B cell (primary cell): ENCODE measurements at regions not wholly inside any gene's neighbourhood (a gene's known extent, or its start where the extent isn't known, plus 50 kb on each side); places are given as distances from the start of the nearest gene placed in this dataset.

ENCODE experiments used
- ATAC-seq: fragments of 200-7000 bp; cut with Tn5 transposase; one replicate; pipeline ENCODE4 v1.10.0; 2021; ENCODE audit warnings: low read depth, mild to moderate bottlenecking, moderate number of reproducible peaks, moderate library complexity
- CTCF ChIA-PET: fragments of 350-600 bp; sonication (Branson Sonifier 250); formaldehyde crosslinking; loops from one replicate; lab custom pipeline; 2021; ENCODE audit warnings: antibody characterized with exemption, inconsistent platforms; lab: Charles Lee
- POLR2A ChIA-PET: fragments of 350-600 bp; sonication (Branson Sonifier 250); formaldehyde crosslinking; loops from one replicate; lab custom pipeline; 2021; ENCODE audit warnings: antibody characterized with exemption; lab: Charles Lee
- DNase-seq: peaks from one replicate; pipeline ENCODE4 v3.0.0; 2013
- H2AFZ ChIP-seq: 2 replicates; pipeline ENCODE4 v1.6.1; 2012; ENCODE audit warnings: mild to moderate bottlenecking, low read depth, low read length; ENCODE audit not compliant: insufficient read depth, poor library complexity, severe bottlenecking
- H3K27ac ChIP-seq, 2 donors: 1 replicate in 1 of 2; 2 replicates in 1 of 2; pipeline ENCODE4 v1.5.1; 2012 to 2013; ENCODE audit warnings: low read length in 2 of 2, mild to moderate bottlenecking in 2 of 2, moderate library complexity in 1 of 2
- H3K27me3 ChIP-seq, 4 experiments: fragments of 200-600 bp in 1 of 4; sonication (generic) in 1 of 4; replicated peaks in 1 of 4; 1 replicate in 2 of 4; 2 replicates in 2 of 4; pipeline versions ENCODE4 v1.6.1 to v1.7.0; 2013 to 2016; ENCODE audit warnings: low read length in 3 of 4, mild to moderate bottlenecking in 2 of 4, mixed read lengths in 1 of 4, moderate library complexity in 1 of 4; ENCODE audit not compliant: insufficient read depth in 4 of 4, control insufficient read depth in 3 of 4; ENCODE audit errors: control extremely low read depth in 1 of 4
- H3K36me3 ChIP-seq, 2 experiments: replicated peaks in 1 of 2; 1 replicate in 1 of 2; 2 replicates in 1 of 2; pipeline versions ENCODE4 v1.6.1 to v1.7.1; 2013; ENCODE audit warnings: low read length in 1 of 2; ENCODE audit not compliant: insufficient read depth in 2 of 2, control insufficient read depth in 1 of 2; ENCODE audit errors: control extremely low read depth in 1 of 2, extremely low read depth in 1 of 2
- H3K4me1 ChIP-seq, 2 donors: fragments of 200-600 bp in 1 of 2; sonication (generic) in 1 of 2; 1 replicate in 1 of 2; 2 replicates in 1 of 2; pipeline versions ENCODE4 v1.5.1 to v1.6.1; 2013 to 2017; ENCODE audit warnings: low read length in 2 of 2; ENCODE audit not compliant: control insufficient read depth in 2 of 2, insufficient read depth in 2 of 2
- H3K4me2 ChIP-seq: replicated peaks from 2 replicates; pipeline ENCODE3; 2012; ENCODE audit warnings: mild to moderate bottlenecking, low read depth, low read length; ENCODE audit not compliant: poor library complexity, severe bottlenecking
- H3K4me3 ChIP-seq, 5 experiments: fragments of 200-600 bp in 1 of 5; sonication (generic) in 1 of 5; 1 replicate in 3 of 5; 2 replicates in 2 of 5; pipeline versions ENCODE4 v1.5.1 to v1.7.0; 2011 to 2016; ENCODE audit warnings: low read length in 4 of 5, mild to moderate bottlenecking in 4 of 5, low read depth in 2 of 5, control low read depth in 1 of 5, moderate library complexity in 1 of 5; ENCODE audit not compliant: insufficient read depth in 1 of 5; ENCODE audit errors: control extremely low read depth in 1 of 5, extremely low read depth in 1 of 5
- H3K79me2 ChIP-seq: fragments of 200-600 bp; sonication (generic); one replicate; pipeline ENCODE4 v1.6.0; 2016; ENCODE audit warnings: low read length; ENCODE audit not compliant: control insufficient read depth, insufficient read depth
- H3K9ac ChIP-seq: fragments of 200-600 bp; sonication (generic); 2 replicates; pipeline ENCODE4 v1.6.1; 2017; ENCODE audit warnings: mild to moderate bottlenecking, low read length, moderate library complexity
- H3K9me3 ChIP-seq, 3 donors: one replicate each; pipeline versions ENCODE4 v1.6.1 to v1.7.1; 2013; ENCODE audit warnings: low read length in 2 of 3; ENCODE audit not compliant: control insufficient read depth in 2 of 3, insufficient read depth in 1 of 3; ENCODE audit errors: control extremely low read depth in 1 of 3
- H4K20me1 ChIP-seq: 2 replicates; pipeline ENCODE4 v1.6.0; 2012; ENCODE audit warnings: mild to moderate bottlenecking, low read length; ENCODE audit not compliant: insufficient read depth, control insufficient read depth, poor library complexity, severe bottlenecking
- H3K27ac Mint-ChIP-seq: one replicate; pipeline ENCODE4 v1.8.0; 2021; ENCODE audit warnings: mixed read lengths
- H3K27me3 Mint-ChIP-seq: one replicate; pipeline ENCODE4 v1.8.0; 2021; ENCODE audit warnings: mixed read lengths
- H3K4me1 Mint-ChIP-seq: one replicate; pipeline ENCODE4 v1.8.0; 2021; ENCODE audit warnings: mixed read lengths
- H3K4me3 Mint-ChIP-seq: one replicate; pipeline ENCODE4 v1.8.0; 2021; ENCODE audit warnings: mixed read lengths
- H3K9me3 Mint-ChIP-seq: one replicate; pipeline ENCODE4 v1.8.0; 2022; ENCODE audit warnings: mixed read lengths; ENCODE audit not compliant: insufficient read depth
- CTCF ChIP-seq: fragments of 200-600 bp; IDR thresholded peaks from one replicate; pipeline ENCODE4 v1.8.0; 2022; ENCODE audit warnings: antibody characterized with exemption, mild to moderate bottlenecking
- EZH2 ChIP-seq: IDR thresholded peaks from 2 replicates; pipeline ENCODE4 v1.6.1; 2012; ENCODE audit warnings: borderline replicate concordance, low read depth, mild to moderate bottlenecking, moderate library complexity, low read length; ENCODE audit not compliant: insufficient read depth, poor library complexity, severe bottlenecking
- whole genome bisulfite sequencing: methylation state at CpG from one replicate; pipeline ENCODE4 v1.1.5; 2013; ENCODE audit warnings: missing lambda C conversion rate; ENCODE audit not compliant: insufficient coverage; 5-methylcytosine and 5-hydroxymethylcytosine counted together
- intact Hi-C: fragments of 100-400 bp; cut with micrococcal nuclease; formaldehyde crosslinking; loops from one replicate; pipeline ENCODE4 v1.10.0; 2022

GRCh38 chr9:29069376-29069775, 1496.1 kb upstream of the C9orf72 start:
- Mint-ChIP-seq H3K9me3 (no peaks in the 10 kb centered on the region), H3K27me3 (no peaks in the 10 kb centered on the region), H3K4me1 (no peaks in the 10 kb centered on the region), H3K27ac (no peak overlapping the region), H3K4me3 (no peak overlapping the region)
- TF ChIP-seq CTCF = no peak
- no peak for TF ChIP-seq EZH2
- Histone ChIP-seq H4K20me1 (no peaks in the 10 kb centered on the region), H3K79me2 (no peaks in the 10 kb centered on the region), H3K4me1 (no peaks in the 10 kb centered on the region), H3K27ac (no peak overlapping the region), H3K4me2 (no peak overlapping the region), H3K27me3 (no peaks in the 10 kb centered on the region), H2AFZ (no peak overlapping the region), H3K4me3 (no peak overlapping the region), H3K9me3 (no peaks in the 10 kb centered on the region), H3K36me3 (no peaks in the 10 kb centered on the region), H3K9ac (no peak overlapping the region)
- ChIA-PET POLR2A (no interaction called here), CTCF (no interaction called here)
- ATAC-seq (no peak), DNase-seq (no peak)
- intact Hi-C loops = no loop called here

- Histone ChIP-seq H3K9me3 (no peaks in the 10 kb centered on the region), H2AFZ (no peak overlapping the region), H3K79me2 (no peaks in the 10 kb centered on the region), H3K4me1 (no peaks in the 10 kb centered on the region), H4K20me1 (no peaks in the 10 kb centered on the region), H3K4me2 (no peak overlapping the region), H3K27me3 (no peaks in the 10 kb centered on the region), H3K4me3 (no peak overlapping the region), H3K27ac (no peak overlapping the region), H3K36me3 (no peaks in the 10 kb centered on the region), H3K9ac (no peak overlapping the region)
- intact Hi-C loops = no loop called here
- Mint-ChIP-seq H3K27ac (no peak overlapping the region), H3K4me1 (no peaks in the 10 kb centered on the region), H3K4me3 (no peak overlapping the region), H3K9me3 (no peaks in the 10 kb centered on the region), H3K27me3 (no peaks in the 10 kb centered on the region)
- DNase-seq (no peak), ATAC-seq (no peak)
- no CpG with 5 or more reads among the region's 3 CpGs for WGBS
- CTCF ChIA-PET = no interaction called here
- POLR2A ChIA-PET = no interaction called here
- TF ChIP-seq CTCF (no peak), EZH2 (no peak)
Measured at GRCh38 chr9:29078063-29078666, 1504.9 kb upstream of the C9orf72 start.
